ENCODE measurements at regions not wholly inside any gene's neighbourhood (a gene's known extent, or its start where the extent isn't known, plus 50 kb on each side); places are given as distances from the start of the nearest gene placed in this dataset.

DNA sequence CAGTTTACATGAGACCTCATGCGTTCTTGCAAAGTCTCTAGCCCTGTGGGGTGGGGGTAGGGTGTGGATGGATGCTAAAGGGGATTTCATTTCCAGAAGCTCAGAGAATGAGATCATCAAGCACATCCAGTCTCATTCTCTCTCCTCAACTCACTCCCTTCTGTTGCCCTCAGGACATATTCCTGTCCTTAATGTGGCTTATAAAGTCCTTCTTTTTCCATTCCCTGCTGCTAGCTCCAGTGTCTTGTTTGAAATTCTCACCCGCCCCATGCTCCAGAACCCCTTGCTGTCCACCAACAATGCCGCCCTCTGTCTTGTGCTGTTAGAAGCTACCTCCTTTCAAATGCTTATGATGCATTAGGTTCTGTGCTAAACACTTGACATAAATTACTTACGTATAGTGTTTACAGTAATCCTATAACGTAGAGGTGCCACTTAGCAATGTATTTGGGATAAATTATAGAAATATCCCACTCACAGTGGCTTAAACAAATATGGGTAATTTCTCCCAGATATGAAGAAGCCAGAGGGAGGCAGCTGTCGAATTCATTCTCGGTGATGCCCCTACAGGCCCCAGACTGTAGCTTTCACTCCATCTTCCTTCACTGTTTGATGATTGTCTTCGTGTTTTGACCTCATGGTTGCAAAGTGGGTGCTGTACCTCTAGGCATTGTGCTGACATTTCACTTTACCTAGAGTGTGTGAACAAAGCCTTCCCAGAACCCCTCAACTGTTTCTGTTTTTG, 273.1 kb upstream of the TBL1XR1 start:
- in situ Hi-C loops (cut with MboI; ENCODE audit: low sequenced_read_pairs in 4 of 4): loop anchor here in 1 of 4 donors (25.0 kb wide), 1 partner anchor 283 kb away; the partner anchor contains the start of gene TBL1XR1
- TF ChIP-seq, protein P1, sequence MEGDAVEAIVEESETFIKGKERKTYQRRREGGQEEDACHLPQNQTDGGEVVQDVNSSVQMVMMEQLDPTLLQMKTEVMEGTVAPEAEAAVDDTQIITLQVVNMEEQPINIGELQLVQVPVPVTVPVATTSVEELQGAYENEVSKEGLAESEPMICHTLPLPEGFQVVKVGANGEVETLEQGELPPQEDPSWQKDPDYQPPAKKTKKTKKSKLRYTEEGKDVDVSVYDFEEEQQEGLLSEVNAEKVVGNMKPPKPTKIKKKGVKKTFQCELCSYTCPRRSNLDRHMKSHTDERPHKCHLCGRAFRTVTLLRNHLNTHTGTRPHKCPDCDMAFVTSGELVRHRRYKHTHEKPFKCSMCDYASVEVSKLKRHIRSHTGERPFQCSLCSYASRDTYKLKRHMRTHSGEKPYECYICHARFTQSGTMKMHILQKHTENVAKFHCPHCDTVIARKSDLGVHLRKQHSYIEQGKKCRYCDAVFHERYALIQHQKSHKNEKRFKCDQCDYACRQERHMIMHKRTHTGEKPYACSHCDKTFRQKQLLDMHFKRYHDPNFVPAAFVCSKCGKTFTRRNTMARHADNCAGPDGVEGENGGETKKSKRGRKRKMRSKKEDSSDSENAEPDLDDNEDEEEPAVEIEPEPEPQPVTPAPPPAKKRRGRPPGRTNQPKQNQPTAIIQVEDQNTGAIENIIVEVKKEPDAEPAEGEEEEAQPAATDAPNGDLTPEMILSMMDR (IDR thresholded peaks at IDR 0.05 in 4 of 5, conservative IDR thresholded peaks at IDR 0.05 in 1 of 5): no peak
- TF ChIP-seq POLR2A (IDR thresholded peaks at IDR 0.05): no peak

GRCh38 chr3:177471733-177472480, 274.6 kb upstream of the TBL1XR1 start:
- Histone ChIP-seq H3K9me3 (no peaks in the 10 kb centered on the region), H3K4me3 (no peak overlapping the region), H3K4me1 (peaks cover 6 to 19% of the 10 kb centered on the region in 2 donors), H3K27ac (no peak overlapping the region), H3K27me3 (no peaks in the 10 kb centered on the region), H3K36me3 (no peaks in the 10 kb centered on the region)
- TF ChIP-seq, protein P1 (IDR thresholded peaks at IDR 0.05 in 4 of 5, conservative IDR thresholded peaks at IDR 0.05 in 1 of 5): no peak
- no peak for TF ChIP-seq POLR2A (IDR thresholded peaks at IDR 0.05)
- ATAC-seq: no peak
- intact Hi-C loops (cut with DNase I; ENCODE audit: low total_unique reads) (no loop called here), in situ Hi-C loops (cut with MboI; ENCODE audit: low sequenced_read_pairs in 4 of 4) (loop anchor here in 1 of 4 donors (25.0 kb wide), 1 partner anchor 285 kb away; the partner anchor contains the start of gene TBL1XR1)
- no peak for DNase-seq

More for the DNA sequence above, 273.1 kb upstream of the TBL1XR1 start:
- Histone ChIP-seq H3K27me3 (no peaks in the 10 kb centered on the region), H3K4me3 (no peak overlapping the region), H3K27ac (no peak overlapping the region), H3K4me1 (peaks cover 6 to 27% of the 10 kb centered on the region in 2 donors), H3K36me3 (no peaks in the 10 kb centered on the region), H3K9me3 (no peaks in the 10 kb centered on the region)
- DNase-seq: no peak
- ATAC-seq: no peak
- intact Hi-C loops (cut with DNase I; ENCODE audit: low total_unique reads): no loop called here

DNA sequence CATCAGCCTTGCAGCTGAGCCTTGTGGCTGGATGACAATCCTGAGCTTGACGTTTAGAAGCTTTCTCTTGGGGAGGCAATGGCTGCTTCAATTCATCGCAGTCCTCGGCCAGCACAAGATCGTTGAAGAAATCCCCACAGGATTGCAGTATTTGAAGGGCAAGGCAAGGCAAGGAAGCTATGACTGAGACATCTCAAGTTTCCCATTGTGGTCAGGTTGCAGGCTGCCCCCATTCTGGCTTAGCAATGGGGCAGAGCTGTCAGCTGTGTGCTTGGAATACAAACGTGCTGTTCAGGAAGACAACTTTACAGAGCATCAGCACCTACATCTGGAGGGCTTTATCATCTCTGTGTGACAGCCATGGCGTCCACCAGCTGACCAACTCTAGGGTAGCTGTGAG, 275.9 kb upstream of the TBL1XR1 start:
- DNase-seq (peak; percentile 32 to 43), ATAC-seq (peak; percentile 87 to 94)
- Histone ChIP-seq H3K36me3 (no peaks in the 10 kb centered on the region), H3K9me3 (no peaks in the 10 kb centered on the region), H3K27me3 (no peaks in the 10 kb centered on the region), H3K4me3 (no peak overlapping the region), H3K27ac (peak overlapping the region in 1 of 4 donors; percentile 21), H3K4me1 (peaks cover 6 to 14% of the 10 kb centered on the region in 2 donors)
- in situ Hi-C loops (cut with MboI; ENCODE audit: low sequenced_read_pairs in 4 of 4) (loop anchor here in 1 of 4 donors (25.0 kb wide), 1 partner anchor 286 kb away; the partner anchor contains the start of gene TBL1XR1), intact Hi-C loops (cut with DNase I; ENCODE audit: low total_unique reads) (no loop called here)
- no peak for TF ChIP-seq POLR2A (IDR thresholded peaks at IDR 0.05)
- TF ChIP-seq, protein P1 (IDR thresholded peaks at IDR 0.05 in 4 of 5, conservative IDR thresholded peaks at IDR 0.05 in 1 of 5): no peak

DNA sequence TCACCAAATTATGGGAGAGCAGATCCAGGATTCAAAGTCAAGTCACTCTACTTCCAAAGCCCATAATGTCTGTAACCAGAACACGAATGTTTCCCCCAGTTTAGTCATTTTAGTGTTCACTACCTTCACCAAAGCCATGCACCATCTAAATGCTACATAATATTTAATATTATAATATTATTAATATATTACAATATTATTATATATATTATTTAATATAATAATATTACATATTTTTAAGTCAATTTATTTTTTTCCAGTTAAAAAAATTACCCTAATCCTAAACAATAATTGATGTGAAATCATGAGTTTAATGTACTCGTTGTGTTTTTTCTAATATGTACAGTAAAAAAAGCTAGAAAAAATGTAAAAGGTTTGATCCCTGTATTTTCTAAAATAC, 276.6 kb upstream of the TBL1XR1 start:
- DNase-seq (no peak), ATAC-seq (no peak)
- Histone ChIP-seq H3K27me3 (no peaks in the 10 kb centered on the region), H3K27ac (no peak overlapping the region), H3K36me3 (no peaks in the 10 kb centered on the region), H3K4me3 (no peak overlapping the region), H3K9me3 (no peaks in the 10 kb centered on the region), H3K4me1 (peaks cover 6 to 17% of the 10 kb centered on the region in 2 donors)
- no peak for TF ChIP-seq POLR2A (IDR thresholded peaks at IDR 0.05)
- TF ChIP-seq, protein P1 (IDR thresholded peaks at IDR 0.05 in 4 of 5, conservative IDR thresholded peaks at IDR 0.05 in 1 of 5): no peak
- intact Hi-C loops (cut with DNase I; ENCODE audit: low total_unique reads) (no loop called here), in situ Hi-C loops (cut with MboI; ENCODE audit: low sequenced_read_pairs in 4 of 4) (loop anchor here in 1 of 4 donors (25.0 kb wide), 1 partner anchor 287 kb away; the partner anchor contains the start of gene TBL1XR1)
